OCI-LY3 (cell line): ENCODE measurements at regions not wholly inside any gene's neighbourhood (a gene's known extent, or its start where the extent isn't known, plus 50 kb on each side); places are given as distances from the start of the nearest gene placed in this dataset.

Experiments
- H2AFZ ChIP-seq: fragments of 200-600, 300-600 bp; shearing (Covaris generic); 2 replicates; pipeline ENCODE4 v1.6.0; 2014; ENCODE audit warnings: antibody characterized with exemption, low read depth, low read length
- H3K27ac ChIP-seq: fragments of 200-600, 300-600 bp; sonication (generic); 2 replicates; pipeline ENCODE4 v1.5.1; 2014; ENCODE audit warnings: mild to moderate bottlenecking, low read length, moderate library complexity, mixed read lengths
- H3K27me3 ChIP-seq: fragments of 200-600, 300-600 bp; sonication (generic); 2 replicates; pipeline ENCODE4 v1.6.1; 2014; ENCODE audit warnings: low read depth, low read length, mixed read lengths
- H3K36me3 ChIP-seq: fragments of 200-600, 300-600 bp; sonication (generic); replicated peaks from 2 replicates; pipeline ENCODE3; 2014; ENCODE audit warnings: low read depth, low read length, mixed read lengths
- H3K4me1 ChIP-seq: fragments of 300-600, 200-600 bp; sonication (generic); 2 replicates; pipeline ENCODE4 v1.6.1; 2014; ENCODE audit warnings: low read length, mixed read lengths
- H3K4me2 ChIP-seq: fragments of 200-600, 300-600 bp; sonication (generic); 2 replicates; pipeline ENCODE4 v1.6.1; 2014; ENCODE audit warnings: low read length, mixed read lengths
- H3K4me3 ChIP-seq: fragments of 300-600, 200-600 bp; sonication (generic); 2 replicates; pipeline ENCODE4 v1.5.1; 2014; ENCODE audit warnings: antibody characterized with exemption, mild to moderate bottlenecking, low read length, moderate library complexity
- H3K79me2 ChIP-seq: fragments of 300-600, 200-600 bp; shearing (Covaris generic); 2 replicates; pipeline ENCODE4 v1.6.1; 2014; ENCODE audit warnings: mild to moderate bottlenecking, low read length, mixed read lengths
- H3K9ac ChIP-seq: fragments of 300-600, 200-600 bp; shearing (Covaris generic); 2 replicates; pipeline ENCODE4 v1.6.0; 2014; ENCODE audit warnings: mild to moderate bottlenecking, low read length, moderate library complexity
- H3K9me3 ChIP-seq: fragments of 200-600, 300-600 bp; shearing (Covaris generic); 2 replicates; pipeline ENCODE4 v1.6.1; 2014; ENCODE audit warnings: low read length, mixed read lengths; ENCODE audit not compliant: insufficient read depth
- H4K20me1 ChIP-seq: fragments of 200-600, 300-600 bp; sonication (generic); 2 replicates; pipeline ENCODE4 v1.6.1; 2016; ENCODE audit warnings: low read length, mixed read lengths; ENCODE audit not compliant: insufficient read depth
- EZH2phosphoT487 ChIP-seq: fragments of 200-600 bp; shearing (Covaris generic); IDR thresholded peaks from 2 replicates; pipeline ENCODE4 v1.6.1; 2018; ENCODE audit warnings: antibody characterized with exemption, mixed run types, low read depth
- TF ChIP-seq, protein P1 (sequence below): fragments of 200-600, 300-600 bp; sonication (generic); IDR thresholded peaks from 2 replicates; pipeline ENCODE4 v1.5.1; 2014; ENCODE audit warnings: antibody characterized with exemption, low read length, low read depth

DNA sequence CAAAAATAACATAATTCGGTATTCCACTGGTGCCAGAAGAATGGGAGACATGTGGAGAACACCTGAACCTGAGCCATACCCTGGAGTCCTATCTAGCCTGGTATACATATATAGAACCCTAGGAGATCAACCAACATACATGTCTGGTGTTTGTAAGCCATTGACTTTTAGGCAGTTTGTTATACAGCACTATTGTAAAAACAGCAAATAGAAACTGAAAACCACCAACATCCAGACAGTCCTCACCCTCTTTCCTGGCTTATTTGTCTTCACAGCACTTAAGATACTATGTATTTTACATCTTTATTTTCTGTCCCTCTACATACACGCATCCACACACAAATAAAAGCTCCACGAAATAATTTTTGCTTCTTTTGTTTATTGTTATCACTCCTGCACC is 404.2 kb upstream of the PMFBP1 start:
- Histone ChIP-seq H3K4me2 (no peak overlapping the region), H3K27ac (no peak overlapping the region), H3K9ac (no peak overlapping the region), H2AFZ (no peak overlapping the region), H4K20me1 (no peaks in the 10 kb centered on the region), H3K27me3 (no peaks in the 10 kb centered on the region), H3K9me3 (no peaks in the 10 kb centered on the region), H3K36me3 (no peaks in the 10 kb centered on the region), H3K79me2 (no peaks in the 10 kb centered on the region), H3K4me1 (peaks cover 9% of the 10 kb centered on the region), H3K4me3 (no peak overlapping the region)
- no peak for TF ChIP-seq EZH2phosphoT487
- TF ChIP-seq, protein P1, sequence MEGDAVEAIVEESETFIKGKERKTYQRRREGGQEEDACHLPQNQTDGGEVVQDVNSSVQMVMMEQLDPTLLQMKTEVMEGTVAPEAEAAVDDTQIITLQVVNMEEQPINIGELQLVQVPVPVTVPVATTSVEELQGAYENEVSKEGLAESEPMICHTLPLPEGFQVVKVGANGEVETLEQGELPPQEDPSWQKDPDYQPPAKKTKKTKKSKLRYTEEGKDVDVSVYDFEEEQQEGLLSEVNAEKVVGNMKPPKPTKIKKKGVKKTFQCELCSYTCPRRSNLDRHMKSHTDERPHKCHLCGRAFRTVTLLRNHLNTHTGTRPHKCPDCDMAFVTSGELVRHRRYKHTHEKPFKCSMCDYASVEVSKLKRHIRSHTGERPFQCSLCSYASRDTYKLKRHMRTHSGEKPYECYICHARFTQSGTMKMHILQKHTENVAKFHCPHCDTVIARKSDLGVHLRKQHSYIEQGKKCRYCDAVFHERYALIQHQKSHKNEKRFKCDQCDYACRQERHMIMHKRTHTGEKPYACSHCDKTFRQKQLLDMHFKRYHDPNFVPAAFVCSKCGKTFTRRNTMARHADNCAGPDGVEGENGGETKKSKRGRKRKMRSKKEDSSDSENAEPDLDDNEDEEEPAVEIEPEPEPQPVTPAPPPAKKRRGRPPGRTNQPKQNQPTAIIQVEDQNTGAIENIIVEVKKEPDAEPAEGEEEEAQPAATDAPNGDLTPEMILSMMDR: no peak

GRCh38 chr16:72569677-72570076 is 397.7 kb upstream of the PMFBP1 start:
- TF ChIP-seq EZH2phosphoT487: no peak
- TF ChIP-seq, protein P1: no peak
- Histone ChIP-seq H3K4me2 (no peak overlapping the region), H3K9me3 (no peaks in the 10 kb centered on the region), H3K4me3 (no peak overlapping the region), H2AFZ (no peak overlapping the region), H3K27me3 (no peaks in the 10 kb centered on the region), H3K9ac (no peak overlapping the region), H3K36me3 (no peaks in the 10 kb centered on the region), H3K27ac (no peak overlapping the region), H3K79me2 (no peaks in the 10 kb centered on the region), H4K20me1 (no peaks in the 10 kb centered on the region), H3K4me1 (peaks cover 9% of the 10 kb centered on the region)

DNA sequence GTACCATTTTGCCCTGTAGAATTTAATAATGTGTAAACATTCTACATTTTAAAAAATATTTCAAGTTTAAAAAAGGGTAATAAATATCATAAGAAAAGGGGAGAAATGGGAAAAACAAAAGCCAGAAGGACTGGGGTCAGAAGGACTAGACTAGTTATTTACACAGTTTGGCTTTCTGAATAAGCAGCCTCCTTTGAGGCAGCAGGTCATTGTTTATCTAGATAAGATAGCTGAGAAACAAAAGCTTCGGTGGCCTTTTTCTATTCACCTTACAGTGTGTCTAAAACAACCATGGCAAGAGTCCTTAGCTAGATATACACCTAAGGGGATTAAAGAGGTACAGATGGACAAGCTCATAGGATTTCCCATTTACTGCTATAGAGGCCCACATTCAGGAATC is 396.5 kb upstream of the PMFBP1 start:
- H3K4me1 ChIP-seq: peaks cover 9% of the 10 kb centered on the region
- no peak overlapping the region for H3K4me2 ChIP-seq
- H3K36me3 ChIP-seq: no peaks in the 10 kb centered on the region
- H3K79me2 ChIP-seq: no peaks in the 10 kb centered on the region
- no peak for TF ChIP-seq EZH2phosphoT487
- TF ChIP-seq, protein P1: no peak
- no peaks in the 10 kb centered on the region for H3K27me3 ChIP-seq
- H3K4me3 ChIP-seq: no peak overlapping the region
- no peaks in the 10 kb centered on the region for H3K9me3 ChIP-seq
- H2AFZ ChIP-seq: no peak overlapping the region
- H4K20me1 ChIP-seq: no peaks in the 10 kb centered on the region
- H3K27ac ChIP-seq: no peak overlapping the region
- no peak overlapping the region for H3K9ac ChIP-seq

DNA sequence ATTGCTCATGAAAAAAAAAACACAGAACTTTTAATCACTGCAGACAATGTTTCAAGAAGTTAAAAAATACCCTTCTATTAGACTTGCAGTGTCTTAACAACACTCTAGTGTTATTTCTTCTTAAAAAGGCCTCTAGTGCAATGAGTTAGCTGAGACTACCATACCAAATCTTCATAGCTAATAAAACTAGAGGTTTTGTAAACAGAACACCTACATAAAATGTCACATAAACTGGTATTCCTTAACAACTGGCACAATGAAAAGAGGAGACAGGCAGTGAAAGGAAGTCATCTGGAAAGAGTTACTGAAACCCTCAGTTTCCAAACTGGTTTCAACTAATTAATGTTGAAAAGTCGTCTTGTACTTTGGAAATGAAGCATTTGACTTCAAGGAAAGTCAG is 394.2 kb upstream of the PMFBP1 start:
- H3K36me3 ChIP-seq: no peaks in the 10 kb centered on the region
- H3K27me3 ChIP-seq: no peaks in the 10 kb centered on the region
- H3K4me1 ChIP-seq: peaks cover 11% of the 10 kb centered on the region
- H3K9ac ChIP-seq: no peak overlapping the region
- no peaks in the 10 kb centered on the region for H4K20me1 ChIP-seq
- H3K4me3 ChIP-seq: no peak overlapping the region
- no peaks in the 10 kb centered on the region for H3K9me3 ChIP-seq
- TF ChIP-seq, protein P1: no peak
- TF ChIP-seq EZH2phosphoT487: no peak
- no peak overlapping the region for H3K4me2 ChIP-seq
- H3K27ac ChIP-seq: no peak overlapping the region
- H2AFZ ChIP-seq: no peak overlapping the region
- no peaks in the 10 kb centered on the region for H3K79me2 ChIP-seq
